Dedifferentiated amniotic fluid mesenchymal stem cell (primary cell): ENCODE measurements at regions not wholly inside any gene's neighbourhood (a gene's known extent, or its start where the extent isn't known, plus 50 kb on each side); places are given as distances from the start of the nearest gene placed in this dataset.

Experiments
- DNase-seq: peaks from one replicate; pipeline ENCODE4 v3.0.0-alpha.2; 2016; ENCODE audit errors: extremely low spot score

- DNase-seq: no peak
These were observed 565.1 kb downstream of the ZEB2 start for GRCh38 chr2:143954844-143955243.

DNA sequence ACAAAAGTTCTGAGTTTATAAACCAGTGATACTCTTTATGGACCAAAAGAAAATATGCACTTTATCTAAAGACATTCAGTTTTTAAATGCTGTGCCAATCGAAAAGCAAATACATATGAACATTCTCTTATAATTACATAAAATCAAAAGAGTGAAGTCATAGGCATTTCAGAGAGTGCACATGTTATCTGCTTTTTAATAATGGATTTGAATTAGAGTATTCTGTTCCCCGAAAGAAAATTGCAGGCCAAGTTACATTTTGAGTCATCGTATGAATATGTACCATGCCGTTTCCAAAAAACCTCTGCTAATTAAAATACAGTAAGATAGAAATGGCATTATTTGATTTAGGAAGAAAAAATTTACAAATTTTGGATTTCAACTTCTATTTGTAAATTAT is 565.7 kb downstream of the ZEB2 start:
- DNase-seq: no peak

DNA sequence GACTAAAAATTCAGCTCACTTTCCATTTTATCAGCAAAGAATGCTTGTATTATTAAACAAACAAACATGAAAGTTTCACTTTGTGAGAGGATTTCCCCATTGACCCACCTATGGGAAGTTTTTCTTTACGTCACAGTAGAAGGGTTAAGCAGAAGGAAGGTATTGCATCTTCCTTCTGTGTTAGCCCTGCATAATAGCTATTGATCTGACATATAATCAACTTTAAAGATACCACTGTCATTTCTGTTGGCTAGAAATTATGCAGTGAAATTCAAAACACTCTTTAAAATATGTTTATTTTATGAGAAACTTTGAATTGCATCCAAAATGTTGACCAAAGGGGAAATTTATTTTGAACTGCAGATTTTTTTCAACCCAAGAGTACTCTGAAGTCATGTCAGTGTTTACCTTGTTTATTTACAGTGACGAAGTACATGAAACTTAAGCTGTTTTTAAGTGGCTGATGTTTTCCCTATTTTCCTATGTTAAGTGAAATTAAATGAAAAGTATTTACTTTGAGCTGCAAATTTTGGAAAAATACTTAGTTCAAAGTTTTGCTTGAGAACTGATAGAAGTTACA is 566.4 kb downstream of the ZEB2 start:
- DNase-seq: no peak

GRCh38 chr2:143952536-143952935 is 567.4 kb downstream of the ZEB2 start:
- DNase-seq: no peak

- no peak for DNase-seq
These were observed 569.2 kb downstream of the ZEB2 start for GRCh38 chr2:143950704-143951103.

- DNase-seq: no peak
These were observed 570.6 kb downstream of the ZEB2 start for GRCh38 chr2:143949121-143949848.

DNA sequence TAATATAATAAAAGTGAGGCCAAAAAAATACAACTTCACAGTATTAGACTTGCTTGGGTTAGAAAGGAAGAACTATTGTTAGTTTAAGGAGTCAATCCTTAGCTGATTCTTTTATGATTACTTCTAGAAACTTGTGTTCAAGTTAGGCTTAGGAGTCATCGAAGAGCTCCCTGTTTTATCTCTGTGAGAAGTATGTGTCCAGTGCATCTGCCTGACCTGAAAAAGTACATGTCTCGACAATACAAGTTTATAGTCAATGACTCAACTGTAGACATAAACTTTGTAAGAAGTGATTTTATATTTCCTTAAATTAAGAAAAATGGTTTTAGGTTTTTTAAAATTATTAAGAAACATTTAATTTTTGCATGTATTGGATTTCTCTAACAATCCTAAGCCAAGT is 571.2 kb downstream of the ZEB2 start:
- no peak for DNase-seq

GRCh38 chr2:143946436-143947391 is 573.2 kb downstream of the ZEB2 start:
- DNase-seq: no peak

GRCh38 chr2:143942486-143942885 is 577.4 kb downstream of the ZEB2 start:
- DNase-seq: no peak

GRCh38 chr2:143940720-143941119 is 579.2 kb downstream of the ZEB2 start:
- no peak for DNase-seq

- peak; percentile 31 for DNase-seq
These were observed 580.1 kb downstream of the ZEB2 start for GRCh38 chr2:143939626-143940330.

DNA sequence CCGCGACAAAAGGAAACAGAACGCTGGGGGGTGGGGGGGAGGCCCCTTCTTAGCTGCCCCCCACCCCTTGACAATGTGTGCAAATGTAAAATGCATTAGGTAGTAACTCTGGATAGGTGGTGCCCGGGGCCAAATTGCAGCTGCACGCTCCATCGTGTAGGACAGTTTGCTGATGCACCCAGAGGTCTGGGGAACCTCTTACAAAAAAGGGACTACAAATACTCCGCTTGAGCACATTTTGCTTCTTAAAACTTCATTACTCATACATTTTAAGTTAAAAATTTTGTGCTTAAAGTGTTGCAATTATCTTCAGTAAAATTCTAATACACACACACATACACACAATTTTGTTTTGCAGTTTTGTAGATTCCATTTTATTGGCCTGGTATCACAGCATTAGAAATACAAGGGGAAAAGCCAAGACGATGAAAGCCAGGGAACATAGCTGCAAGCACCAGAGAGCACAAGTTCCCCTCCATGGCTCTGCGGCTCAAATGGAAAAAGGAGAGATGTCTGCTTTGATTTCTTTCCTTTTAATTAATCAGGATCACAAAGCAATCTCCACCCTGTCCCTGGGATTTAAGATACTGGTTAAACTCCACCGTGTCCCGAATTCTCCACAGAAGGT is 582.1 kb downstream of the ZEB2 start:
- no peak for DNase-seq

- no peak for DNase-seq
These were observed 582.8 kb downstream of the ZEB2 start for GRCh38 chr2:143936848-143937722.

DNA sequence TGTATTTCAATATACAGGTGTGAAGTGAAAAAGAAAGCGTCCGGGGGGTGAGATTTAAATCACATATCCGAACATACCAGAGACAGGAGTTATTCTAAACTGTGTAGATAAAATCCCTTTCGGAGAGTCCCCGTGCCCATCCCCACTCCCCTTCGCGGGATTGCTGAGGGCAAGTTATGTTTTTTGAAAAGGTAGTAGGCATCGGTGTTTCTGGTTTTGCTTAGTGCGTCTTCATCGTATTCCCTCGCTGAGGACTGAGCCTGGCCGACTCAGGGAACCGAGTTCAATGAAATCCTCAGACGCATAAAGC is 583.4 kb downstream of the ZEB2 start:
- DNase-seq: no peak

DNA sequence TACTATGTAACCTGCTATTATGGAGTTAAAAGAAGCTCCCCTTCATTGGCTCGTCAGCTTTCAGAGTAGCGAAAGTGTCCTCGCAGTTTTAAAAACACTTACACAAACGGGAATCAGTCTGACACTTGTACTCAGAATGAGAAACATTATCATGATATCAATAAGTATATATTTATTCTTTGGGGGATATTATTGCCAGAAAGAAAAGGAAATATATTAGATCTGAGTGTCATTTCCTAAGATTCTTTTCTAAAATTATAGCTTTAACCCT is 584.5 kb downstream of the ZEB2 start:
- DNase-seq: no peak

GRCh38 chr2:143934626-143935481 is 585.1 kb downstream of the ZEB2 start:
- no peak for DNase-seq

DNA sequence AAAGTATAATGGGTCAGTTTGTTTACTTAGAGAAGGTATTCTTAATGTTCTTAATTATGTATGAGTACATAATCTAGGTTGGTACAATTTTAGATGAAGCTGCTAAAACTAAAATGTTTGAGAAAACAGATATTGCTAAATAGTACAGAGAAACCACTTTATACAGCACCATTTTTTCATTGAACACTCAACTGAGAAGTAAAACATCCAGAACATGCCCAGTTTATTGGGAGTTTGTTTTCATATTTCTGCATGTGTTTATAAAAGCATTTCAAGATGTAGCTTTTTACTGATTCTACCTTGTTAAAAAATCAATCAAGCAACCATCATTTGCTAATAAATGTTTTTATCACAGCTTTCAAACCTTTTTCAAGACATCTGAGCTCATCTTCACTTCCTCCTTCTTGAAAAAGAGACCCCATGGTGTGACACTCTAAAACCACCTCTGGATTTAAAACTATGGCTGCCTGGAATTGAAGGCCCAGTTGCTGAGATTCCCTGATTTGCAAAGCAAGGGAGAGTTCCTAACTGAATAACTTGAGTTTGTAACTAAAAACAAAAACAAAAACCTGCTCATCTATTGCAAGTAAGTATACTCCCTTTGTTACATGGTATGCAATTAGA is 585.9 kb downstream of the ZEB2 start:
- no peak for DNase-seq

- DNase-seq: no peak
These were observed 589.0 kb downstream of the ZEB2 start for GRCh38 chr2:143930891-143931290.

- no peak for DNase-seq
These were observed 591.3 kb downstream of the ZEB2 start for GRCh38 chr2:143928613-143929012.

- no peak for DNase-seq
These were observed 591.7 kb downstream of the ZEB2 start for GRCh38 chr2:143928184-143928583.
